ENCODE measurements at regions not wholly inside any gene's neighbourhood (a gene's known extent, or its start where the extent isn't known, plus 50 kb on each side); places are given as distances from the start of the nearest gene placed in this dataset.

- no peak overlapping the region for H3K4me2 ChIP-seq (ENCODE audit: low read depth, low read length, poor library complexity, severe bottlenecking)
- H3K27me3 ChIP-seq (ENCODE audit: low read length): no peaks in the 10 kb centered on the region
- no peak overlapping the region for H3K9ac ChIP-seq (ENCODE audit: low read length)
- H2AFZ ChIP-seq (ENCODE audit: low read length): no peak overlapping the region
- H3K79me2 ChIP-seq (ENCODE audit: low read length): no peaks in the 10 kb centered on the region
- no peak overlapping the region for H3K4me3 ChIP-seq (ENCODE audit: low read length)
- H3K9me2 ChIP-seq (replicated peaks; ENCODE audit: insufficient read depth, low read length): no peaks in the 10 kb centered on the region
- no peaks in the 10 kb centered on the region for H3K36me3 ChIP-seq (ENCODE audit: insufficient read depth, low read length)
- peaks cover 27% of the 10 kb centered on the region for H3K9me3 ChIP-seq (ENCODE audit: low read length)
- no peaks in the 10 kb centered on the region for H3K4me1 ChIP-seq (ENCODE audit: low read length)
- no peak overlapping the region for H3K27ac ChIP-seq (ENCODE audit: low read length)
- H4K20me1 ChIP-seq (ENCODE audit: insufficient read depth, low read depth, low read length): no peaks in the 10 kb centered on the region
- no peak for DNase-seq
These were observed 1292.1 kb upstream of the PIK3C3 start for GRCh38 chr18:40662898-40663437.

GRCh38 chr18:40653682-40654081 is 1301.4 kb upstream of the PIK3C3 start:
- Histone ChIP-seq H3K79me2 (ENCODE audit: low read length) (no peaks in the 10 kb centered on the region), H4K20me1 (ENCODE audit: insufficient read depth, low read depth, low read length) (no peaks in the 10 kb centered on the region), H3K4me2 (ENCODE audit: low read depth, low read length, poor library complexity, severe bottlenecking) (no peak overlapping the region), H3K9ac (ENCODE audit: low read length) (no peak overlapping the region), H3K4me3 (ENCODE audit: low read length) (no peak overlapping the region), H3K9me3 (ENCODE audit: low read length) (peaks cover 31% of the 10 kb centered on the region), H3K36me3 (ENCODE audit: insufficient read depth, low read length) (no peaks in the 10 kb centered on the region), H2AFZ (ENCODE audit: low read length) (no peak overlapping the region), H3K27ac (ENCODE audit: low read length) (no peak overlapping the region), H3K27me3 (ENCODE audit: low read length) (no peaks in the 10 kb centered on the region), H3K4me1 (ENCODE audit: low read length) (no peaks in the 10 kb centered on the region), H3K9me2 (replicated peaks; ENCODE audit: insufficient read depth, low read length) (no peaks in the 10 kb centered on the region)
- DNase-seq: no peak

- Histone ChIP-seq H3K27me3 (ENCODE audit: low read length) (no peaks in the 10 kb centered on the region), H3K9me3 (ENCODE audit: low read length) (peaks cover 24% of the 10 kb centered on the region), H4K20me1 (ENCODE audit: insufficient read depth, low read depth, low read length) (no peaks in the 10 kb centered on the region), H3K9me2 (replicated peaks; ENCODE audit: insufficient read depth, low read length) (no peaks in the 10 kb centered on the region), H3K4me2 (ENCODE audit: low read depth, low read length, poor library complexity, severe bottlenecking) (no peak overlapping the region), H3K27ac (ENCODE audit: low read length) (no peak overlapping the region), H2AFZ (ENCODE audit: low read length) (no peak overlapping the region), H3K4me3 (ENCODE audit: low read length) (no peak overlapping the region), H3K9ac (ENCODE audit: low read length) (no peak overlapping the region), H3K79me2 (ENCODE audit: low read length) (no peaks in the 10 kb centered on the region), H3K36me3 (ENCODE audit: insufficient read depth, low read length) (no peaks in the 10 kb centered on the region), H3K4me1 (ENCODE audit: low read length) (no peaks in the 10 kb centered on the region)
- DNase-seq: no peak
These were observed 1302.7 kb upstream of the PIK3C3 start for GRCh38 chr18:40652321-40652720.

DNA sequence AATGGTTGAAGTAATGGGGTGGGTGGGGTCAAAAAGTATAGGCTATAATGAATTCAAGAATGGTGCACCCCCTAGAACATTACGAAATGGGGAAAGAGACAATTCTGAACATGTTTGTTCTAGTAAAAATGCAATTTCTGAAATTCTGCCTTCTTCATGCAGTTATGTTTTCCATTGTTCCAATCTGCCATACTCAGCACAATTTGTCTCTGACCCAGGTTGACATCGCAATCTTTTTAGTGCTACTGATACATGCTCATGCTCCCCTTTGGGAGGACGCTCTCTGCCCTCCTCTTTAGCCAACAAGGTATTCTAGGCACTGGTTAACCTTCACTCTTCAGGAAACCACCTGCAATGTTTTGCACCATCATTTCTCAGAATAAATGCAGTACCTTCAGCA is 1303.9 kb upstream of the PIK3C3 start:
- no peak for DNase-seq
- no peaks in the 10 kb centered on the region for H3K27me3 ChIP-seq (ENCODE audit: low read length)

GRCh38 chr18:40642692-40643229 is 1312.3 kb upstream of the PIK3C3 start:
- H4K20me1 ChIP-seq (ENCODE audit: insufficient read depth, low read depth, low read length): no peaks in the 10 kb centered on the region
- no peak for DNase-seq
- peaks cover 8% of the 10 kb centered on the region for H3K9me3 ChIP-seq (ENCODE audit: low read length)
- H2AFZ ChIP-seq (ENCODE audit: low read length): no peak overlapping the region
- no peak overlapping the region for H3K9ac ChIP-seq (ENCODE audit: low read length)
- H3K36me3 ChIP-seq (ENCODE audit: insufficient read depth, low read length): no peaks in the 10 kb centered on the region
- 0 out of 2 replicates have a peak, but pooled peaks cover 6% of the 10 kb centered on the region for H3K9me2 ChIP-seq (replicated peaks; ENCODE audit: insufficient read depth, low read length)
- H3K27ac ChIP-seq (ENCODE audit: low read length): no peak overlapping the region
- no peaks in the 10 kb centered on the region for H3K27me3 ChIP-seq (ENCODE audit: low read length)
- no peaks in the 10 kb centered on the region for H3K4me1 ChIP-seq (ENCODE audit: low read length)
- no peak overlapping the region for H3K4me2 ChIP-seq (ENCODE audit: low read depth, low read length, poor library complexity, severe bottlenecking)
- no peaks in the 10 kb centered on the region for H3K79me2 ChIP-seq (ENCODE audit: low read length)
- no peak overlapping the region for H3K4me3 ChIP-seq (ENCODE audit: low read length)

More for the DNA sequence above, 1303.9 kb upstream of the PIK3C3 start:
- Histone ChIP-seq H4K20me1 (ENCODE audit: insufficient read depth, low read depth, low read length) (no peaks in the 10 kb centered on the region), H3K27ac (ENCODE audit: low read length) (no peak overlapping the region), H3K9me2 (replicated peaks; ENCODE audit: insufficient read depth, low read length) (no peaks in the 10 kb centered on the region), H3K9ac (ENCODE audit: low read length) (no peak overlapping the region), H3K36me3 (ENCODE audit: insufficient read depth, low read length) (no peaks in the 10 kb centered on the region), H3K4me3 (ENCODE audit: low read length) (no peak overlapping the region), H3K4me2 (ENCODE audit: low read depth, low read length, poor library complexity, severe bottlenecking) (no peak overlapping the region), H3K4me1 (ENCODE audit: low read length) (no peaks in the 10 kb centered on the region), H2AFZ (ENCODE audit: low read length) (no peak overlapping the region), H3K9me3 (ENCODE audit: low read length) (peaks cover 29% of the 10 kb centered on the region), H3K79me2 (ENCODE audit: low read length) (no peaks in the 10 kb centered on the region)

- no peaks in the 10 kb centered on the region for H3K27me3 ChIP-seq (ENCODE audit: low read length)
- H3K27ac ChIP-seq (ENCODE audit: low read length): no peak overlapping the region
- no peak overlapping the region for H2AFZ ChIP-seq (ENCODE audit: low read length)
- no peak for DNase-seq
- H3K4me2 ChIP-seq (ENCODE audit: low read depth, low read length, poor library complexity, severe bottlenecking): no peak overlapping the region
- H3K36me3 ChIP-seq (ENCODE audit: insufficient read depth, low read length): no peaks in the 10 kb centered on the region
- H4K20me1 ChIP-seq (ENCODE audit: insufficient read depth, low read depth, low read length): no peaks in the 10 kb centered on the region
- H3K79me2 ChIP-seq (ENCODE audit: low read length): no peaks in the 10 kb centered on the region
- H3K4me1 ChIP-seq (ENCODE audit: low read length): no peaks in the 10 kb centered on the region
- no peak overlapping the region for H3K9ac ChIP-seq (ENCODE audit: low read length)
- H3K9me3 ChIP-seq (ENCODE audit: low read length): peaks cover 30% of the 10 kb centered on the region; the same call in 1 of the 2 replicates
- H3K4me3 ChIP-seq (ENCODE audit: low read length): no peak overlapping the region
- no peaks in the 10 kb centered on the region; the same call in 1 of the 2 replicates for H3K9me2 ChIP-seq (replicated peaks; ENCODE audit: insufficient read depth, low read length)
These were observed 1323.7 kb upstream of the PIK3C3 start for GRCh38 chr18:40631319-40631718.

DNA sequence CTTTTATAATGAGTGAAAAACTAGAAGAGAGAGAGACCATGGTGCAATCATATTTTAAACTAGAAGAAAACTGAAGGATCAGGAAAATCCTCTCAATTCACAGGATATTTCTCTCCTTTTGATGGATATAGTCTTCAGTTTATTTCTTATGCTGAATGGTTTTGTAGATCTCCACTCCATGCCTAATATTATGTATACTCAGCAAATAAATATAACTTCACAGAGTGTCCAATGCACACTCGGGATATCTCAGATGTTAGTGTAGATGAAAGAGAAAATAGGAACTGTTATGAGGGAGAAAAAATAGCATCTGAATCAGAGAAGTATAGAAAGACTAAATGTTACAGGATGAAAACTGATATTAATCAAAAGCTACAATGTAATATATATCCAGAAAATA is 1324.5 kb upstream of the PIK3C3 start:
- Histone ChIP-seq H3K9me2 (replicated peaks; ENCODE audit: insufficient read depth, low read length) (no peaks in the 10 kb centered on the region; the same call in 1 of the 2 replicates), H3K27me3 (ENCODE audit: low read length) (no peaks in the 10 kb centered on the region), H3K36me3 (ENCODE audit: insufficient read depth, low read length) (no peaks in the 10 kb centered on the region), H3K4me3 (ENCODE audit: low read length) (no peak overlapping the region), H3K4me2 (ENCODE audit: low read depth, low read length, poor library complexity, severe bottlenecking) (no peak overlapping the region), H3K79me2 (ENCODE audit: low read length) (no peaks in the 10 kb centered on the region), H4K20me1 (ENCODE audit: insufficient read depth, low read depth, low read length) (no peaks in the 10 kb centered on the region), H2AFZ (ENCODE audit: low read length) (no peak overlapping the region), H3K4me1 (ENCODE audit: low read length) (no peaks in the 10 kb centered on the region), H3K9me3 (ENCODE audit: low read length) (peaks cover 27% of the 10 kb centered on the region; the same call in 1 of the 2 replicates), H3K27ac (ENCODE audit: low read length) (no peak overlapping the region), H3K9ac (ENCODE audit: low read length) (no peak overlapping the region)
- no peak for DNase-seq

- no peak overlapping the region for H2AFZ ChIP-seq (ENCODE audit: low read length)
- no peaks in the 10 kb centered on the region for H3K9me2 ChIP-seq (replicated peaks; ENCODE audit: insufficient read depth, low read length)
- no peaks in the 10 kb centered on the region for H3K36me3 ChIP-seq (ENCODE audit: insufficient read depth, low read length)
- no peaks in the 10 kb centered on the region for H3K27me3 ChIP-seq (ENCODE audit: low read length)
- H3K4me3 ChIP-seq (ENCODE audit: low read length): no peak overlapping the region
- no peak overlapping the region for H3K27ac ChIP-seq (ENCODE audit: low read length)
- no peak for DNase-seq
- H3K79me2 ChIP-seq (ENCODE audit: low read length): no peaks in the 10 kb centered on the region
- H3K4me2 ChIP-seq (ENCODE audit: low read depth, low read length, poor library complexity, severe bottlenecking): no peak overlapping the region
- no peaks in the 10 kb centered on the region for H4K20me1 ChIP-seq (ENCODE audit: insufficient read depth, low read depth, low read length)
- no peaks in the 10 kb centered on the region for H3K4me1 ChIP-seq (ENCODE audit: low read length)
- peaks cover 13% of the 10 kb centered on the region for H3K9me3 ChIP-seq (ENCODE audit: low read length)
- H3K9ac ChIP-seq (ENCODE audit: low read length): no peak overlapping the region
These were observed 1330.1 kb upstream of the PIK3C3 start for GRCh38 chr18:40624959-40625358.

Measured in Karpas-422 (cell line).